ENCODE measurements at regions not wholly inside any gene's neighbourhood (a gene's known extent, or its start where the extent isn't known, plus 50 kb on each side); places are given as distances from the start of the nearest gene placed in this dataset.
A peak's percentile ranks its signal among the peaks of the same experiment; 100 is the strongest.

- H3K27ac ChIP-seq (ENCODE audit: low read depth, low read length, poor library complexity, severe bottlenecking): no peak overlapping the region
- CTCF ChIA-PET: no interaction called here
- no peak overlapping the region for H3K4me3 ChIP-seq (ENCODE audit: low read depth, low read length, poor library complexity, severe bottlenecking)
- intact Hi-C loops (cut with micrococcal nuclease; ENCODE audit: unreplicated experiment): no loop called here
- no peaks in the 10 kb centered on the region for H3K27me3 ChIP-seq (replicated peaks; ENCODE audit: insufficient read depth, low read depth, low read length, poor library complexity)
- H3K9me3 ChIP-seq (ENCODE audit: low read depth, low read length, poor library complexity, severe bottlenecking): no peaks in the 10 kb centered on the region
- TF ChIP-seq CTCF (conservative IDR thresholded peaks at IDR 0.05; ENCODE audit: low read depth, low read length) (no peak), EZH2 (IDR thresholded peaks at IDR 0.05; ENCODE audit: borderline replicate concordance, low read depth, low read length, poor library complexity, severe bottlenecking) (no peak)
- H3K4me1 ChIP-seq (ENCODE audit: insufficient read depth, low read length, poor library complexity, severe bottlenecking): no peaks in the 10 kb centered on the region
- POLR2A ChIA-PET (ENCODE audit: low non-redundant PET): no interaction called here
- H3K36me3 ChIP-seq (ENCODE audit: insufficient read depth, low read length, poor library complexity, severe bottlenecking): no peaks in the 10 kb centered on the region
- no TSS peak for BruUV-seq (replicated peaks)
- DNase-seq (ENCODE audit: low spot score): peak; percentile 25
Measured at GRCh38 chr17:33390479-33391176, 97.5 kb upstream of the ASIC2 start.

- intact Hi-C loops (cut with micrococcal nuclease; ENCODE audit: unreplicated experiment): no loop called here
- H3K4me1 ChIP-seq (ENCODE audit: insufficient read depth, low read length, poor library complexity, severe bottlenecking): no peaks in the 10 kb centered on the region
- DNase-seq (ENCODE audit: low spot score): no peak
- no peak overlapping the region for H3K4me3 ChIP-seq (ENCODE audit: low read depth, low read length, poor library complexity, severe bottlenecking)
- H3K36me3 ChIP-seq (ENCODE audit: insufficient read depth, low read length, poor library complexity, severe bottlenecking): no peaks in the 10 kb centered on the region
- CTCF ChIA-PET: no interaction called here
- BruUV-seq (replicated peaks): no TSS peak
- POLR2A ChIA-PET (ENCODE audit: low non-redundant PET): no interaction called here
- H3K27me3 ChIP-seq (replicated peaks; ENCODE audit: insufficient read depth, low read depth, low read length, poor library complexity): no peaks in the 10 kb centered on the region
- H3K9me3 ChIP-seq (ENCODE audit: low read depth, low read length, poor library complexity, severe bottlenecking): no peaks in the 10 kb centered on the region
- H3K27ac ChIP-seq (ENCODE audit: low read depth, low read length, poor library complexity, severe bottlenecking): no peak overlapping the region
- TF ChIP-seq CTCF (conservative IDR thresholded peaks at IDR 0.05; ENCODE audit: low read depth, low read length): no peak
- no peak for TF ChIP-seq EZH2 (IDR thresholded peaks at IDR 0.05; ENCODE audit: borderline replicate concordance, low read depth, low read length, poor library complexity, severe bottlenecking)
Measured at GRCh38 chr17:33396818-33397217, 103.7 kb upstream of the ASIC2 start.

GRCh38 chr17:33398386-33398785 lies 105.3 kb upstream of the ASIC2 start:
- no peak for DNase-seq (ENCODE audit: low spot score)
- H3K4me3 ChIP-seq (ENCODE audit: low read depth, low read length, poor library complexity, severe bottlenecking): no peak overlapping the region
- no peaks in the 10 kb centered on the region for H3K27me3 ChIP-seq (replicated peaks; ENCODE audit: insufficient read depth, low read depth, low read length, poor library complexity)
- no peaks in the 10 kb centered on the region for H3K36me3 ChIP-seq (ENCODE audit: insufficient read depth, low read length, poor library complexity, severe bottlenecking)
- BruUV-seq (replicated peaks): no TSS peak
- no peaks in the 10 kb centered on the region for H3K4me1 ChIP-seq (ENCODE audit: insufficient read depth, low read length, poor library complexity, severe bottlenecking)
- intact Hi-C loops (cut with micrococcal nuclease; ENCODE audit: unreplicated experiment): no loop called here
- no peak for TF ChIP-seq CTCF (conservative IDR thresholded peaks at IDR 0.05; ENCODE audit: low read depth, low read length)
- no peak for TF ChIP-seq EZH2 (IDR thresholded peaks at IDR 0.05; ENCODE audit: borderline replicate concordance, low read depth, low read length, poor library complexity, severe bottlenecking)
- CTCF ChIA-PET: no interaction called here
- H3K9me3 ChIP-seq (ENCODE audit: low read depth, low read length, poor library complexity, severe bottlenecking): no peaks in the 10 kb centered on the region
- no peak overlapping the region for H3K27ac ChIP-seq (ENCODE audit: low read depth, low read length, poor library complexity, severe bottlenecking)
- POLR2A ChIA-PET (ENCODE audit: low non-redundant PET): no interaction called here
